Ovary (tissue), 3 donors: ENCODE measurements at regions not wholly inside any gene's neighbourhood (a gene's known extent, or its start where the extent isn't known, plus 50 kb on each side); places are given as distances from the start of the nearest gene placed in this dataset.

Experiments
- CTCF ChIP-seq, 3 donors: fragments of 450-650 bp in 2 of 3; fragments of 200-600 bp in 1 of 3; IDR thresholded peaks; one replicate each; pipeline versions ENCODE4 v1.5.1 to v1.8.0; 2016 to 2022; ENCODE audit warnings: antibody characterized with exemption in 3 of 3, mild to moderate bottlenecking in 1 of 3
- EP300 ChIP-seq: sonication (generic); formaldehyde crosslinking; IDR thresholded peaks from one replicate; pipeline ENCODE4 v1.6.1; 2017; ENCODE audit warnings: antibody characterized with exemption
- donor health status: DM: no; HTN: no; CAD: no.

- TF ChIP-seq EP300 (no peak), CTCF (IDR thresholded peaks at IDR 0.05) (no peak)
Measured at GRCh38 chr5:103793595-103794182, 231.1 kb upstream of the NUDT12 start.
